NCI-H2227 treated with DMSO at 0.1 percent for 48 hours (cell line): ENCODE measurements at regions not wholly inside any gene's neighbourhood (a gene's known extent, or its start where the extent isn't known, plus 50 kb on each side); places are given as distances from the start of the nearest gene placed in this dataset.

ENCODE experiments used
- DNase-seq: peaks from one replicate; lab custom pipeline; 2025; lab: John Stamatoyannopoulos, UW

- no peak for DNase-seq
These were observed 113.3 kb upstream of the SPRY2 start for GRCh38 chr13:80454245-80454644.

DNA sequence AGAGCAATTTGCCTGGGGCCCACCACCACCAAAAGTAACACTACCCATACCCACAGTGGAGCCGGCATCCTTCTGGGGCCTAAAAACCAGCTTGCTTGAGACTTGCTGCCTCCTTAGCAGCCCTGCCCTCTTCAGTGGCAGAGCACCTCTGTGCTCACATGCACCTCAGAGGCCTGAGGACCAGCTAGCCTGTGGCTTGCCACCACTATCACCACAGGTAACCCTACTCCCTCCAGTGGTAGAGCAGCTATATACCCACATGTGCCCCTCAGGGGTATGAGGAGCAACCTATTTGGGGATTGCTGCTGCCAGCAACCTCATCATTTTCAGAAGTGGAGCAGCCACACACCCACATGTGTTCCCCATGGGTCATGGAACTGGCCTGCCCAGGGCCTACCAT is 111.4 kb upstream of the SPRY2 start:
- DNase-seq: no peak

DNA sequence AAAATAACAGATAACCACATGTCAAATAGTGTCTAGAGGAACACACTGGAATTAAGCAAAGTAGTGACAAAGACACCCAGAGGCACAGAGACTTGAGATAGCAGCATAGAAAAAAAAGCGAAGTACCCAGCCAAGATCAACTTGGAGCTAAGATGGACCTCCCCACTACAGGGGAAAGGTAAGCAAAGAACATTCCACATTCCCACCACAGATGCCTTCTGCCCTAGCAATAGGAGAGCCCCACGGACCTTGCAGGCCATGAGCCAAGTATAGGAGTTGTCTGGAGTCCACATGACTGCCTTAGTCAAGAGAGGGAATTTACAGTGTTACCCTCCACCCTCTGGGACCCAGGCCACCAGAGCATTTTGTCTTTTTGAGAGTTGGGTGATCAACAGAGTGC is 110.7 kb upstream of the SPRY2 start:
- no peak for DNase-seq

GRCh38 chr13:80450386-80450785 is 109.5 kb upstream of the SPRY2 start:
- DNase-seq: no peak

- DNase-seq: no peak
These were observed 107.8 kb upstream of the SPRY2 start for GRCh38 chr13:80448725-80449124.

GRCh38 chr13:80447747-80448146 is 106.8 kb upstream of the SPRY2 start:
- no peak for DNase-seq

- no peak for DNase-seq
These were observed 103.5 kb upstream of the SPRY2 start for GRCh38 chr13:80444240-80445015.

DNA sequence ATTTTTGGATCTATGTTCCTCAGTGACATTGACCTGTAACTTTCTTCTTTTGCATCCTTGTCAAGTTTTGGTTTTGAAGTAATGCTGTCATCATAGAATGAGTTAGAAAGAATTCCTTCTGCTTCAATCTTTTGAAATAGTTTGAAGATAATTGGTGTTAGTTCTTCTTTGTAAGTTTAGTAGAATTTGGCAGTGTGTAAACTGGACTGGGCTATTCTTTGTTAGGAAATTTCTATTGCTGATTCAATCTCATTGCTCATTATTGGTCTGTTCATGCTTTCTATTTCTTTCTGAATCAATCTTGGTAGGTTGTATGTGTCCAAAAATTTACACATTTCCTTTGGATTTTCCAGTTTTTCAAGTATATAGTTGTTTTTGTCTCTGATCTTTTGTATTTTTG is 101.7 kb upstream of the SPRY2 start:
- no peak for DNase-seq

DNA sequence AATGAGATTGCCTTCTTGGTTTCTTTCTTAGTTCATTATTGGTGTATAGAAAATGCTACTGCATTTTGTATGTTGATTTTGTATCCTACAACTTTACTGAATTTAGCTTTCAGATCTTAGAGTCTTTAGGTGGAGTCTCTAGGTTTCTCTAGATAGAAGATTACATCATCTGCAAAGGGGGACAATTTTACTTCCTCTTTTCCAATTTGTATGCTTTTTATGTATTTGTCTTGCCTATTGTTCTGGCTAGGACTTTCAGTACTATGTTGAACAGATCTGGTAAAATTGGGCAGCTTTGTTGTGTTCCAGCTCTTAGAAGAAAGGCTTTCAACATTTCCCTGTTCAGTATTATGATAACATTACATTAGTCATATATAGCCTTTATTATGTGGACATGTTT is 101.0 kb upstream of the SPRY2 start:
- no peak for DNase-seq

- no peak for DNase-seq
These were observed 97.6 kb upstream of the SPRY2 start for GRCh38 chr13:80438521-80438920.

DNA sequence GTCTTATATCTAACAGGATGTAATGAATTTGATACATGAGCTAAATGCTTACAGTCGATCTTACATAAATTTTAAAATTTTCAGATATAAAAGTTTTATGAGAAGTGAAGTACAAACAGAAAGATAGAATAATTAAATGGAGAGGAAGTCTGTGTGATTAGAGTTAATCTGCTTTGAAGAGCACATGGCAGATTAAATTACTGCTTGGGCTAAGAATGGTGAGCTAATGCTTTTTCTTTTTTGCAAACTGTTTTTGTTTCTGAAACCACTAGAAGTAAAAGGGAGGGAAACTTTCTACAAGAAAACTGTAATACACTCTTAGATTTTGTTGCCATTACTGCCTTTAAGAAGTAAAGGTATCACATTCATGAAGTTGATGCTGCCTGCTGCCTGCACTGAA is 96.3 kb upstream of the SPRY2 start:
- no peak for DNase-seq

DNA sequence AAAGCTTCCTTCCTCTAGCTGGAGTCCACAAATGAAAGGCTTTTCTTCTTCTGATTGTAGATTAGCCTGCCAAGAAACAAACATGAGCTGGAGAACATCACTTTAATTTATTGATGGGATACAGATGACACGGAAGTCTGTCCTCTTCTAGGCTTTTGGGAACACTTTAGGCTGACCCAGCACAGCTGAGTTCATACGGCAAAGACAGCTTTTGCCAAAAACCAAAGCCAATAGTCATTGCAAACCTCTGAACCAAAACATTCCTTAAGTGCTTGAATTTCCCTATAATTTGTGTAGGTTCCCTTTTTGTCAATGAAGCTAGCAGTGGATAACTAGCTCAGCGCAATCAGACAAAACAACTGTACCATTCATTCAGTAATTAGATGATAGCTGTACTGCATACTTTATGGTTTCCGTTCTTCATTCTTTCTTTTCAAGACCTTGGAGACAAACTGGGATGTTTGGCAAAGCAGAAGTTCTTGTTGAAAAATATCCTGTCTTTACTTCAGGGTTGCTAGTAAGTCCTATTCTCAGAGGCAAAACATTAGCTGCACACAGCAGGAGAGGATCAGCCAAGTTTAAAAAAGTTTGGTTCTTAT is 95.7 kb upstream of the SPRY2 start:
- no peak for DNase-seq

DNA sequence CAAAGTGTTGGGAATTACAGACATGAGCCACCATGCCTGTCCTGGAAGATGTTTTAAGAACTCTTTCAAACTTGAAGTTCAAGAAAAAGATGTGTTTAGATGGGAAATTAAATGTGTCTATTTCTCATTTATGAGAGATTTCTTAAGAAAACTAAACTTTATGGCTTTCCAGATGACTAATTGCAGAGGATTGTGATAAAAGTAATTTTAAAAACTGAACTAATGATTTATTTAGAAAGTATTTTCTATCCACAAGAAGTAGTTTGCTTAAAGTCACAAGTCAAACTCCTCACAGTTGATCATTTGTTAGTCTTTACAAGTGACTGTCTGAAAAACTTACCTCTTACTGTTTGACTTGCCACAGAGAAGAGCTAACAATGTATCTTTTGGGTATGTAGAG is 89.6 kb upstream of the SPRY2 start:
- DNase-seq: no peak

DNA sequence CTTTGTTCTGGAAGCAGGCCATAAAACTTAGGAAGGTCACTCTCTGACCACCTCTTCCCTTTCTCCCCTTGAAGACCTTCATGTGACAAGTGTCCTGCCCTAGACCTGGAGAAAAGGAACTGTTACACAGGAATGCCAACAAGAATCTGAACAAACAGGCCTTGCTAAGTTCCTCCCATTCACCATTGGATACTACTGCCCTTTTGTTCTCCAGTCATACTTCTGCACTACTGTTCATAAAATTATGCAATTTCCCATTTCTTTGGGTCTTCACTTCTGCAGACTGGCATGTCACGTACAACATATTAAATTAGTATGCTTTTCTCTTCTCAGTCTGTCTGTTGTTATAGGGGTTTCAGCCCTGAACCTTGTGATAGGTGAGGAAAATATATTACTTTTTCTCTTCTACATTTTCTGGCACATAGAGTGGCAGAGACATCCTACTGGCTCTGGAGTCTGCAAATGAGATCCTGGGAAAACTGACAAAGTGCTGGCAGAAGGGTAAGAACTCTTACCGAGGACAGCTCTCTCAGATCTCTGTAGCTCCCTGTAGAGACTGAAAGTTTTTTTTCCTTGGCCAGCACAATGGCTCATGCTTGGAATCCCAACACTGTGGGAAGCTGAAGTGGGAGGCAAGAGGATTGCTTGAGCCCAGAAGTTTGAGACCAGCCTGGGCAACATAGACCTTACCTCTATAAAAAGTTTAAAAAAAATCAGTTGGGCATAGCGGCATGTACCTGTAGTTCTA is 87.6 kb upstream of the SPRY2 start:
- no peak for DNase-seq

DNA sequence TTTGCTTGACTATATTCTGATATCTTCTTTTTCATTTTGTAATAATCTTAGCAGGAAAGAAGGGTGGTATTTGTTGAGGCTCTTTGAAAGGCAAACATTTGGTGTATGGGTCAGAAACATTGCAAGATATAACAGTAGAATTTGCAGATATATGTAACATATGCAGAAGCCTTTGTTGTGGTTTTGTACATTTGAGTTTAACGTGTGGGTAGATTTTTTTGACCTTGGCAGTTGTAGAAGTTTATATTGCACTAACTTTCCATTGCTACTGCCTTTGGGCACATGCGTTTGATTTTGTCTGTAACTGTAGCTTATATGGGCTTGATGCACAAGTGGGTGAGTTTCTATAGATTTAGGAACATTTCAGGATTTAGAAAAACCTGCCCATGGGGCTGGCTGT is 78.5 kb upstream of the SPRY2 start:
- no peak for DNase-seq

- no peak for DNase-seq
These were observed 72.7 kb upstream of the SPRY2 start for GRCh38 chr13:80413611-80414010.

DNA sequence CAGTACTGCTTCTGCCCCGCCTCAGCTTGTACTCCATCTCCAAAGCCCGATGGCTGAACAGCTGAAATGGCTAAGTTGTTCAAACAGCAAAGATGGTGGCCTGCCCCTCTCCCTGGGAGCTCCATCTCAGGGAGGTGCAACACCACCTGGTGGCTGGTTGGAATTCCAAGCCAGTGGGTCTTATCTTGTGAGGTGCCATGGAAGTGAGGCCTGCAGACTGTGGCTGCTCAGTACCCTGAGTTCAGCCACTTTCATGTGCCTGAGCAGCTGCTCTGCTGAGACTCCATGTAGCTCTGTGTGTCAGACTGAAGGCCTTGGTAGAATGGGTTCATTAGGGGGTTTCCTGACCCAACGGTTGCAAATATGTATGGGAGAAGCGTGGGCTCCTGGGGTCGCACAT is 67.3 kb upstream of the SPRY2 start:
- no peak for DNase-seq

DNA sequence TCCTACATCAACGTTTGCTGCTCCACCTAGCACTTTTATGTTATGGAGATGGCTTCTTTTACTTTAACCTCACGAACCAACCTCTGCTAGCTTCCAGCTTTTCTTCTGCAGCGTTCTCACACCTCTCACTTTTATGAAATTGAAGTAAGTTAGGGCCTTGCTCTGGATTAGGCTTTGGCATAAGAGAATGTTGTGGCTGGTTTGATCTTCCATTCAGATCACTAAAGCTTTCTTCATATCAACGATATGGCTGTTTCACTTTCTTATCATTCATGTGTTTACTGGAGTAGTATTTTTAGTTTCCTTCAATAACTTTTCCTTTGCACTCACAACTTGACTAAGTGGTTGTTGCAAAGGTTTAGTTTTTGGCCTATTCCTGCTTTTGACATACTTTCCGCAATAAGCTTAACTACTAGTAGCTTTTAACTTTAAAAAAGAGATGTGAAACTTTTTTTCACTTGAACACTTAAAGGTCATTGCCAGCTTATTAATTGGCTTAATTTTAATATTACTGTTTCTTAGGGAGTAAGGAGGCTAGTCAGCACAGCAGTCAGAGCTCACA is 60.0 kb upstream of the SPRY2 start:
- DNase-seq: no peak

GRCh38 chr13:80400164-80400864 is 59.4 kb upstream of the SPRY2 start:
- DNase-seq: no peak

DNA sequence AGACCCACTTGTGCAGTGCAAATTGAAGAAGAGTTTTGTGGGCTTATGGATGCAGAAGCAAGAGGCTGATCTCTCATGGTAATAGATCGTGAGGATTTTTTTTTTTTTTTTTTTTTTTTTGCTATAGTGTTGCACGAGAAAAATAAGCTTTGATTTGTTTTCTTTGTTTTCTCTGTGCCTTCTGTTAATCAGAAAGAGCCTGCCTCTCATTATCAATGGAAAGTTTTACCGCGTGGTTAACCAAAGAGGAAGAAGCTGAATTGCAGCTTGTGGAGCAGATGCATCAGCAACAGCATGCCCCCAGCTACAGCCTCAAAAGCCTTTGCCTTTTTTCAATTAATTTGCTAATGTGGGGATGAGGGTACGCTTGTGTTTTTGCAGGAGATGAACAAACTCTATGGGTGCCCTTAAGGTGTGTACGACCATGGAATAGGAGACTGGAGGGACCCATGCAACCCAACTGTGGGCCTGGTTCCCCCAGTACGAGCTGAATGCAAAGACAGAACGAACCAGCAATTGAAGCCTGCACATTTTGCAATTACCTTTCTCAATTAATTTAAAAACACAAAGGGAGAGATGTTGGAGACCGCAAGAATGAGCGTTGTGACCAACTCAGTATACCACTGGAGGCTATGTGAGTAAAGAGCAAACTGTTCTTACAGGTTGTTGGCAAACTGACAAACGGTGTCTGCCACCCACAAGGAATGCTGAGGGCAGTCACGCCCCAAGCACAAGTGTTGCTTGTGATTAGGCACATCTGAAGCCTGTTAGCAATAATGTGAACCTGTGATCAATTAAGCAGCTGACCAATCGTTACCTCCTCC is 58.6 kb upstream of the SPRY2 start:
- no peak for DNase-seq
